Activated CD4-positive, alpha-beta T cell treated with anti-CD3 and anti-CD28 coated beads, Interleukin-2, amount 50 U/mL, for 1 hour (primary cell): ENCODE measurements at regions not wholly inside any gene's neighbourhood (a gene's known extent, or its start where the extent isn't known, plus 50 kb on each side); places are given as distances from the start of the nearest gene placed in this dataset.
"Not testable (repeated sequence)": the region's sequence is repeated elsewhere in the genome, so short reads cannot be mapped to it uniquely, and the experiment has no call there.

Experiments used
- DNase-seq: peaks from one replicate; pipeline ENCODE4 v3.0.0-alpha.2; 2020

DNA sequence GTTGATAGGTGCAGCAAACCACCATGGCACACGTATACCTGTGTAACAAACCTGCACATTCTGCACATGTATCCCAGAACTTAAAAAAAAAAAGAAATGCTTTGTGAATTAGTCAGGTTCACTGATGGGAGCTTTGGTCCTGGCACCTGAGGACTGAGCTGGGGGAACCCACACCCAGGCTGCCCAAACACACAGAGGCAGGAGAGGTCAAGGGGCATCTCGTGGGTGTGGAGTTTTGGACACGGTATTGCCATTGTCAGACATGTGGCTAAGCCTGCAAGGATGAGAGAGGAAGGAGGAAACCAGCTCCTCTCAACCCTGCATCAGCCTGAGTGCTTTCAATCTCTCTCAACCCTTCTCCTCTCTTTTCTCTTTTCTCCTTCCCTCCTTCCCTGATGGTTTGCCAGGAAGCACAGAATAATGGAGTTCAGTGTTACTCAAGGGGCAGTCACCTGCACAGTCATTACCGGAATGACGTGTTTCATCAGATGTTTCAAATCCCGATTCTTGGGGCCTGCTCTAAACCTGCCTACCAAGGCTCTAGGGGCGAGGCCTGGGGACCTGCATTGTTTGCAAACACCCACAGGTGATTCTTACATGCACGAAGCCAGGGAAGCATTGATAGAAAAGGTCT is 89.9 kb upstream of the NEDD9 start:
- no peak for DNase-seq

DNA sequence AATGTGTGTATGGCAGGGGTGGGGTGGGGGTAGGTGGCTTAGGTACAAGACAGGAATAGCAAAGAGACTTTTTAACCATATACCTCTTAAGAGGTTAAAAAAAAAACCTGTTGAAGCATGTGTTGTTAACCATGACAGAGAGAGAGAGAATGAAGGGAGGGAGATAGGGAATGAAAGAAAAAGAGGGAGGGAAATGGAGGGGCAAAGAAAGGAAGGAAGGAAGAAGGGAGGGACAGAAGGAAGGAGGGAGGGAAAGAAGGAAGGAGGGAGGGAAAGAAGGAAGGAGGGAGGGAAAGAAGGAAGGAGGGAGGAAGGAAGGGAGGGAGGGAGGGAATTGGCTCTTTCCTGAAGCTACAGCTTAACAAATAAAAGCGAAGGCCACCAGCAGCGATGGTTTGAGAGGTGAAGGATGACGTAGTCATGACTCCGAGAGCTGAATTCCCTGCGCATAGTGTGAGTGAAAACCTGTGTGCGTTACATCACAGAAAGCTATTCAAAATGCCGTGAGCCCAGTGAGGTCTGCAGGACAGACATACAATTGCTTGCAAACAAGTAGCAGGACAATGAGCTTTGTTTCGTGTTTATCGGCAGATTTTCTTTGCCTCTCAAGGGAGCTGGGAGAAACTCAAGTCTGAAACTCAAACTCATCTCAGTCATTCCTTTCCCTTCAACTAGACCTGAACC is 88.6 kb upstream of the NEDD9 start:
- no peak for DNase-seq

DNA sequence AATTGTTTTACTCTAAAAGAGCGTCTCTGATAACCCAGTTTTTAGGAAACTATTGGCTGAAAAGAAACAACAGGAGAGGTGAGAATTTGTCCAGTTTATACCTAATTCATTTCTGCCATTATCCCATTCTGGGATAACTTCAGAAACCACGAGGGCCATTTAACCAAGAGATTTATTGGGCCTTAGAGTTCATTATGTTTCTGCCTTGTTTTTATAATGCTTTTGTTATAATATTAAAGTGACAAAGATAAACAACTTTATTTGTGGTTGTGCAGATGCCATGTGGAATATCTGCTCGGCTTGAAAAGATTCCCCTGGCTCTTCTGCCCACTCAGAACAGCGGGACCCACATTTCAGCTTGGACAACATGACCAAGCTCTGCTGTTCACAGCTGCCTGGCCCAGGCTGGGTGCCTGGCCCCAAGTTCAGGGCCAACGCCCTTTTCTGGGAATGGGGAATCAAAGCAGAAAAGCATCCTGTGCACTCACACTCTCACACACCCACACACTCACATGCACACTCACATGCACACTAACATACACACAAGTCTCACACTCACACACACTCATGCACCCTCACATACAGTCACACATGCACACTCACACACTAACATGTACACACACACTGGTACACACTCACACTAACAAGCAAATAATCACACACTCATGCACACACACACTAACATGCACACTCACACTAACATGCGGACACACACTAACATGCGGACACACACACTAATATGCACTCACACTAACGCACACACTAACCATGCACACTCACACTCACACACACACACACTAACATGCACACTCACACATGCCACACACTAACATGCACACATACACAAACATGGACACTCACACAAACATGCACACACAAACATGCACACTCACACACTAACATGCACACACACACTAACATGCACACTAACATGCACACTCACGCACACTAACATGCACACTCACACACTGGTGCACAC is 86.7 kb upstream of the NEDD9 start:
- DNase-seq: no peak

DNA sequence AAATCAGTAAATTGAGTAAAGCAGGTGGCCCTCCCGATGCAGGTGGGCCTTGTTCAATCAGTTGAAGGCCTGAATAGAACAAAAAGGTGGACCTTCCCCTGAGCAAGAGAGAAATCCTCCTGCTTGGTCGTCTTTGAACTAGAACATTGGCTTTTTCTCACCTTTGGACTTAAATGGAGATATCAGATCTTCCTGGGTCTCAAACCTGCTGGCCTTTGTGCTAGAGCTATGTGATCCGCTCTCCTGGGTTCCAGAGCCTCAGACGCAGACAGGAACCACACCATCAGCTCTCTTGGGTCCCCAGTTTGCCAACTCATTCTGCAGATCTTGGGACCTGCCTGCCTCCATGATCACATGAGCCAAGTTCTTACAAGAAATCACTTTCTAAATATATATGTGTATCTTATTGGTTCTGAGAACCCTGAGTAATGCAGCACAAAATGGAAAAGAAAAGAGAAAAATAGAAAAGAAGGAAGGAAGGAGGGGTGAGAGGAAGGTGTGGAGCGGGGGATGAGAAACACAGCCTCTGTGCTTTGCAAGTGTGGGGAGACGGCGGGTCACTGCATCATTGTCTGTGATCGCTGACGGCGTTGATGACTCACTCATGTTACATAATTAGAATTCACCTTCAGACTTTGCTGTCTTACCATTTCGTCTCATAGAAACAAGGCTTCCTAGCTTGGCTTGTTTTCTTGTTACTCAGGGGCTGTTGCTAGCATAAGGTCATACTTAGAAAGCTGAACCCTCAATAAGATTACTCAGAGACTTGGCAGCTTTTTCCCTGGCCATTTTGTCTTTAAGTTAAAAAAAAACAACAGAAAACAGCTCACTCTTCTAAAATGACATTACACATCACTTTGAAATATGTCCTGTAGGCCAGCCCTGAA is 85.7 kb upstream of the NEDD9 start:
- DNase-seq: peak; percentile 59

DNA sequence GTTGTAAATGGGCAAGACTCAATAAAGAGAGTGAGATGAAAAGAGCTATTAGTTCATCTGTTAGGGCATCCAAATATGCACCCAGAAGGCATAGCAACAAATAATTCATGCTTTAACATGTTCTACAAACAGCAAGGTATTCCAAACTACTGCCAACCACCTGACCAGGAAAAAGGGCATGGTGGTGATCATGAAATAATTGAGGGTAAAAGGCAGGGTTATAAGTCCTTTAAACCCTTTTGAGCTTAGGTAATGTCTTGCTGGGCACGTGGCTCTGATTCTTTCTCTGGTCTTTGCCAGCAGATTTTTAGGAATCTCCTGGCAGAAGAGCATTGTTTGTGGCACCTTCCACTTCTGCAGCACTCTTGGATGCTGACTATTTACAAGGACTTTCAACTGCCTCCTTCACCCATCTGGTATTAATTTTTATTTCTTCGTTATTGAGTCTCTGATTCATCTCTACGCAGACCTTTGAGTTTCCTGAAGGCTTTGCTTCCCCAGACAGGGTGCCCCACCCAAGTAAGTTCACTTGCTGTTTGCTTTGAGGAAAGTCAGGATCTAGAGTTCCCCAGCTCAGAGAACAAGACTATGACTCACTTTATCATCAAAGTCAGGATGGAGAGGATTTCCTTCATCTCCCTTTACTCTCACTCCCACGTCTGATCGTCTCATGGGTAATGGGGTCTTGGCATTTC is 83.4 kb upstream of the NEDD9 start:
- no peak for DNase-seq

DNA sequence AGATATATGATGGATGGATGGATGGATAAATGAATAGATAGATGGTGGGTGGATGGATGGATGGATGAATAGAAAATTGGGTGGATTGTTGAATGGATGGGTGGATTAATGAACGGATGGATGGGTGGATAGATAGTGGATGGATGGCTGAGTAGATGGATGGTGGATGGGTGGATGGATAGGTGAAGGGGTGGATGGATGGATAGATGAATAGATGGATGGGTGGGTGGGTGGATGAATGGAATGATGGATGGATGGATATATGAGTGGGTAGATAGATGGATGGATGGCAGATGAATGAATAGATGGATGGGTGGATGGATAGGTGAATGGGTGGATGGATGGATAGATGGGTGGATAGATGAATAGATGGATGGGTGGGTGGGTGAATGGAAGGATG is 80.7 kb upstream of the NEDD9 start:
- no peak for DNase-seq

DNA sequence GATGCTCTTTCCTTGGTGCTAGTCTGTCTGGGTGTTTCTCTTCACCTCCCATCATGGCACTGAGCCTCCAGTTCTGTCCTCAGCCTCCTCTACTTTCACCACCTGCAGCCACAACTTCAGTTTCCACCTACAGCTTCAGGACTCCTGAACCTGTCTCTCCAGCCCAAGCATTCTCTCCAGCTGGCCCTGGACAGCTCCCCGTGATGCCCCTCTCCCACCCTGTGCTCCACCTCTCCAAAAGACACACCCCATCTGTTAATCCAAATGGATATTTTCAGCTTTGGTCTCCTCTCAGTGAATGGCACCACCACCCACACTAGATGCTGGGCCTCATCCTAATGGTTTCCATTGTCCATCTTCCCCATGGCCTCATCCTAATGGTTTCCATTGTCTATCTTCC is 79.5 kb upstream of the NEDD9 start:
- DNase-seq: no peak

DNA sequence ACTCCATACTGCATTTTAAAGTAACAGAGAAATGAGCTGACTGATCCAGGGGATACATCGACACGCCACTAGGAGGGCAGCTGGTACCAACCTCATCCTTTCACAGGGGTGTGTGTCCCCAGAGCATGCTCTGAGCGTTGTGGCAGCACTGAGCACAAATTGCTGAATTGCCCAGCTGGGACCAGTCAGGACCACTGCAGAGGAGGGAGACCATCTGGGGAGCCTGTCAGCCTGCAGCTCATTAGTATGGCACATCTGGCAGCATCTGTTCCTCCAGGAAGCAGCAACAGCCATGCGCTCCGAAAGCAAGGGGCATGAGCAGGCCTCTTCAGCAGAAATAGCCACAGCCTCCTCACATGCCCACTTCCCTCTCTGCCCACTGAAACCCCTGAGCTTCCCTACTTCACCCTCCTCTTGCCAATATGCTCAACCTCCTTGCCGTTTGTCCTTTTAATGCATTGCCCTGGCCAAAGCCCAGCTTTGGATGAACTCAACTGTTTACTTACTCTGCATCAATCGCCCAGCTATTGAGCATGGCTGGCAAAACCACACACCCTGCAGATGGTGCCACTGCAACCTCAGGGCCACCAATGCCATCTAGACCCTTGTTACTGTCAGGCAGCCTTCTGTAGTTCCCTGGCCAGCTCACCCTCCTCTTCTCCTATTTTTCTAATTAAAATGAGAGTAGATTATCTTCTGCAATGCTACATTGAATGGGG is 77.6 kb upstream of the NEDD9 start:
- no peak for DNase-seq

DNA sequence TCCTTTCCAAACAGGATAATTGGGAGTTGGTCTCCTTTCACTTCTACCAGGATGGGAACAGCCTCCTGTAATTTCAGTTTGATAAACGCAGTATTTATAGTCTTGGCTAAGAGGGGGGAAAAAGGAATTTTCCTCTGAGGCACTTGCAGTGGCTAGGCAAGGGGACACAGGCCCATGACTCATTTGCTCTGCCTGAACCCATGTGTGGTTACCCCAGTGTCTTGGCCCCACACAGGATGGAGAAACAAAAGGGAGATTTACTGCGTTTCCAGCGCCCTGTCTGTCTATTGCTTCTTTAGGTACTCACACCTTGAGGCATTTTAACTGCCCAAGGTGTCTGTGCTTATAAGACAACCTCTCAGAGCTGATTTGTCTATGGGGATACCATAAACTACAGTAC is 74.8 kb upstream of the NEDD9 start:
- DNase-seq: no peak

DNA sequence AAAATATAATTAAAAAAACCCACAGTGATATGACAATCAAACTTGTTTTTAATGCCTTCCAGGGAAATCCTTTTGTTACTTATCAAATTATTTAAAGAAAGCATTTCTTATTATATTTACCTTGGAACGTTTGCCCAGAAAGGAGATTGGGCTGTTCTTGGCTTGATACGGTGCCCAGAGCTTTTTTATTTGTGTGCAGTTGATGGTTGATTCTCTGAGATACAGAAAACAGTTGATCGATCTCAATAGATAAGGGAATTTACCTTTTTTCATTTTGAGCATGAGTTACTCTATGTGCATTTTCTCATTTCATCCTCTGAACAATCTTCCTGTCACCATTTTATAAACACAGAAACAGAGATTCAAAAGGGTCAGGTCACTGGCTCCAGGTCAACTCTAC is 72.5 kb upstream of the NEDD9 start:
- DNase-seq: no peak

DNA sequence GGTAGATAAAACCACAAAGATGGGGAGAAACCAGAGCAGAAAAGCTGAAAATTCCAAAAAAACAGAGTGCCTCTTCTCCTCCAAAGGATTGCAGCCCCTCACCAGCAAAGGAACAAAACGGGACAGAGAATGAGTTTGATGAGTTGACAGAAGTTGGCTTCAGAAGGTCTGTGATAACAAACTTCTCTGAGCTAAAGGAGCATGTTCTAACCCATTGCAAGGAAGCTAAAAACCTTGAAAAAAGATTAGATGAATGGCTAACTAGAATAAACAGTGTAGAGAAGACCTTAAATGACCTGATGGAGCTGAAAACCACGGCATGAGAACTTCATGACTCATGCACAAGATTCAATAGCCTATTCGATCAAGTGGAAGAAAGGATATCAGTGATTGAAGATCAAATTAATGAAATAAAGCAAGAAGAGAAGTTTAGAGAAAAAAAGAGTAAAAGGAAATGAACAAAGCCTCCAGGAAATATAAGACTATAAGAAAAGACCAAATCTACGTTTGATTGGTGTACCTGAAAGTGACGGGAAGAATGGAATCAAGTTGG is 67.5 kb upstream of the NEDD9 start:
- not testable (repeated sequence) for DNase-seq

DNA sequence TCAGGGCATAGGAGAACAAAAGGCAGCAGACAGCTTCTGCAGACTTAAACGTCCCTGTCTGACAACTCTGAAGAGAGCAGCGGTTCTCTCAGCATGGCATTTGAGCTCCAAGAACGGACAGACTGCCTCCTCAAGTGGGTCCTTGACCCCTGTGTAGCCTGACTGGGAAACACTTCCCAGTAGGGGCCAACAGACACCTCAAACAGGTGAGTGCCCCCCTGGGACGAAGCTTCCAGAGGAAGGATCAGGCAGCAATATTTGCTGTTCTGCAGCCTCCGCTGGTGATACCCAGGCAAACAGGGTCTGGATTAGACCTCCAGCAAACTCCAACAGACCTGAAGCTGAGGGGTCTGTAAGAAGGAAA is 66.9 kb upstream of the NEDD9 start:
- DNase-seq: not testable (repeated sequence)

DNA sequence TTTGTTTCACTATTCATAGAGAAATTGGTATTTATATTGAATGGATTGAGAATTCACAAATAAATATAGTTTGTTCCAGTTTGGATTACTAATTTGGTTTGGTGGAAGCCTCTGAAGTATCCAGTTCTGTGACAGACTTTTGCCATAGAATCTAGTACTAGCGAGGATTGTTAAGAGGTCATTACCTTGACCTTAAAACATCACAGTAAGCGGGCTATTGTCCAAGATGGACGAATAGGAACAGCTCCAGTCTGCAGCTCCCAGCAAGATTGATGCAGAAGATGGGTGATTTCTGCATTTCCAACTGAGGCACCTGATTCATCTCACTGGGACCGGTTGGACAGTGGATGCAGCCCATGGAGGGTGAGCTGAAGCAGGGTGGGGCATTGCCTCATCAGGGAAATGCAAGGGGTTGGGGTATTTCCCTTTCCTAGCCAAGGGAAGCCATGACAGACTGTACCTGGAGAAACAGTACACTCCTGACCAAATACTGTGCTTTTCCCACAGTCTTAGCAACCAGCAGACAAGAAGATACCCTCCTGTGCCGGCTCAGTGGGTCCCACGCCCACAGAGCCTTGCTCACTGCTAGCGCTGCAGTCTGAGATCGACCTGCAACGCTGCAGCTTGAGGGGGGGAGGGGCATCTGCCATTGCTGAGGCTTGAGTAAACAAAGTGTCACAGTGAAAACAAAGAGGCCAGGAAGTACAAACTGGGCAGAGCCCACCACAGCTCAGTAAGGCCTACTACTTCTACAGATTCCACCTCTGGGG is 66.4 kb upstream of the NEDD9 start:
- DNase-seq: no peak

DNA sequence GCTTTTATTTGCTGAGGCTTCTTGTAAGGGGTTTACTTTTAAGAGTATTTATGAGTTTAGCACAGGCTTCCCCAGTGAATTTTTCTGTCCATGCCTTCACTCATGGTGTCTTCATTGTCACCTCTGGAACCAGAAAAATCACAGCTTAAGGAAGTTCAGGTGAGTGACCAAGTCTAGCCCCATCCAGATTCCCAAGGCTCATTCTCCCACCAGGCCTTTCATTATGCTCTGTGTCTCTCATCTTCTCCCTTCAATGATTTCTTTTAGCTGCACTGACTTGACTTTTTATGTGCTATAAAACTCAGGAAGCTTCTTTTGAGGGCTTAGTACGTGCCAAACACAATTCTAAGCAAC is 64.9 kb upstream of the NEDD9 start:
- DNase-seq: no peak

DNA sequence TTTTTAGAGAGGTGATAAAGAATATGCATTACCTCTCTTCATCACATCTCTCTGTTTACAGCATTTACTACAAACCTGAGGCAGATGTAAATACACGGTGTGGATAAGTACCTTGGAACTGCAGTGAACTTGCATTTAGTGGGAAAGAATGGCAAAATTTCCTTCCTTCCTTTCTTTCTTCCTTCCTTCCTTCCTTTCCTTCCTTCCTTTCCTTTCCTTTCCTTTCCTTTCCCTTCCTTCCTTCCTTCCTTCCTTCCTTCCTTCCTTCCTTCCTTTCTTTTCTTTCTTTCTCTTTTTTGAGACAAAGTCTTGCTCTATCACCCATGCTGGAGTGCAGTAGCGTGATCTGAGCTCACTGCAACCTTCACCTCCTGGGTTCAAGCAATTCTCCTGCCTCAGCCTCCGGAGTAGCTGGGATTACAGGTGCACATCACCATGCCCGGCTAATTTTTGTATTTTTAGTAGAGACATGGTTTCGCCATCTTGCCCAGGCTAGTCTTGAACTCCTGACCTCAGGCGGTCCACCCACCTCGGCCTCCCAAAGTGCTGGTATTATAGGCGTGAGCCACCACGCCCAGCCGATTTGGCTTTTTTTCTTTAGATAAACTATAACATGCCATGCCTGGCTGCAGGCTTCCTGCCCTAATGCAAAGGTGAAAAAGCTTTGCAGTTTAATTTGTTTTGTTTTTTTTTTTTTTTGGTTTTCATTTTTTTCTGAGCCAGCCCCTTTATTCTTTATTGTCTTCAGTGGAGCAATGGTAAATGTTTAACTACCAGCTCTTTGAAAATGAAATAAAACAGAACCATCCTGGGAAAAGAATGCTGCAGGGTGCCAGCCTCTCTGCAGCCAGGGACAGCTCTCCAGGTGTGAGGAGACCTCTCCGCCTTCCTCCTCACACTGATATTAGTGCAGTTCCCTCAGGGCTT is 64.2 kb upstream of the NEDD9 start:
- no peak for DNase-seq

DNA sequence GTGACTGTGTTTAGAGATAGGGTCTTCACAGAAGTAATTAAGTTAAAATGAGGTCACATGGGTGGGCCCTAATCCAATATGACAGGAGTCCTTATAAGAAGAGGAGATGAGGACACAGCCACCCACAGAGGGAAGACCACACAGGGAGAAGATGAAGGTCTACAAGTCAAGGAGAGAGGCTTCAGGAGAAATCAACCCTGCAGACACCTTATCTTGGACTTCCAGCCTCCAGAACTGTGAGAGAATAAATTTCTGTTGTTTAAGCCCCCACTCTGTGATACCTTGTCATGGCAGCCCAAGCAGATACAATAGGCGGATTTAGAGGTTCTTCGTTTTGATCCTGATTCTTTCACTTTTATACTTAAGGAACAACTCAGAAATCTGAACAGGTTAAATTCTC is 63.5 kb upstream of the NEDD9 start:
- no peak for DNase-seq

DNA sequence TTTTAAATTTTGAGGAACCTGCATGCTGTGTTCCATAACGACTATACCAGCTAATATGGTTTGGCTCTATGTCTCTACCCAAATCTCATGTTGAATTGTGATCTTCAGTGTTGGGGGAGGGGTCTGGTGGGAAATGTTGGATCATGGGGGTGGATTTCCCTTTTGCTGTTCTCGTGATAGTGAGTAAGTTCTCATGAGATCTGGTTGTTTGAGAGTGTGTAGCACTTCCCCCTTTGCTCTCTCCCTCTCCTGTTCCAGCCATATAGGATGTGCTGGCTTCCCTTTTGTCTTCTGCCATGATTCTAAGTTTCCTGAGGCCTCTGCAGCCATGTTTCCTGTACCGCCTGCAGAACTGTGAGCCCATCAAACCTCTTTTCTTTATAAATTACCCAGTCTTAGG is 61.8 kb upstream of the NEDD9 start:
- no peak for DNase-seq

DNA sequence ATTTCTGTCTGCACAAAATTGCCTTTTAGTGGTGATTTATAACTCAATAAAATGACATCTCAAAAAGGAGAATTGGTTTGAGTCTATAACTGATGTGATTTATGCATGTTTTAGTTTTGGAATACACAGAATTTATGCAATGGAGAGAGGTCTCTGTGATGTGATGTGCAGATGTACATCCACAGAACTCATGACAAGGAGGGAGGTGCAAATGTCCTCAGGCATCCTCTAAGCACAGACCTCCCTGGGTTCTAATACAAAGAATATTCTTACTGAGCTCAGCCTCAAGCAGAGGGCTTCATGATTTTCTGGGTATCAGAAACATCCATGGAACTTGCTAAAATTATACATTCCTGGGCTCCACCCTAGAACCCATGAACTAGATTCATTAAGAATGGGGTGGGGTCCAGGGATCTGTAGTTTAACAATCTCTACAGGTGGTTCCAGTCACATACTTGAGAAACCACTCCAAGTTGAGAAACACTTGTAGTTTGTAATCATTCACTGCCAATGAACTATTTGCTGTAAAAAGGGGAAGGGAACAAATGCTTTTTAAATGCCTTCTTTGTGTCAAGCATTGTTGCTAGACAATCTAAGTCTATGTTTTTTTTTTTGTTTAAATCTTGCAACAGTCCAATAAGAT is 60.2 kb upstream of the NEDD9 start:
- no peak for DNase-seq

DNA sequence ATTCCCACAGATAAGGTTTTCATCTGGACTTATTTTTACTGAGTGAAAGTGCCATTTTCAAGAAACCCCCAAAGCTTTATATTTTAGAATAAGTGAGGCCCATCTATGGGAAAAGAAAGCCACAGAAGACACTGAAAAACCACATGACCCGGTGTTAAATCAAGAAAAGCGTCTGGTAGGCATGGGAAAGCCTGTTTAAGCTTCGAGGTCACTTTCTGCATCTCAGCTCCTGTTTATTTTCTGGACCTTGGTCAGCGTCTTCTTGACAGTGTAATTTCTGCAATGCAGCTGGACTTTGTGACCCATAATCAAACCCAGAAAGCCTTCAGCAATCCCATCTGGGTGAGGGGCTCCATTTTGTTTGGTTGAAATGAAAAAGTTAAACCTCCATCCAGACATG is 59.6 kb upstream of the NEDD9 start:
- no peak for DNase-seq
